NB4 (cell line): ENCODE measurements at regions not wholly inside any gene's neighbourhood (a gene's known extent, or its start where the extent isn't known, plus 50 kb on each side); places are given as distances from the start of the nearest gene placed in this dataset.

Experiments used
- CTCF ChIP-seq: IDR thresholded peaks from one replicate; pipeline ENCODE4 v1.5.1; 2012; ENCODE audit warnings: low read depth, low read length
- MAX ChIP-seq: IDR thresholded peaks from 2 replicates; pipeline ENCODE4 v1.6.1; 2011; ENCODE audit warnings: low read depth, low read length
- MYC ChIP-seq: IDR thresholded peaks from 2 replicates; pipeline ENCODE4 v1.6.1; 2011; ENCODE audit warnings: low read depth, low read length
- POLR2A ChIP-seq: IDR thresholded peaks from 2 replicates; pipeline ENCODE4 v1.6.1; 2011; ENCODE audit warnings: mild to moderate bottlenecking; ENCODE audit not compliant: insufficient read length; ENCODE audit errors: extremely low read depth

- no peak for TF ChIP-seq CTCF
- TF ChIP-seq POLR2A = no peak
- TF ChIP-seq MAX = no peak
- no peak for TF ChIP-seq MYC
Measured at GRCh38 chr1:116252785-116253184, 120.3 kb upstream of the ATP1A1 start.
